ENCODE measurements at regions not wholly inside any gene's neighbourhood (a gene's known extent, or its start where the extent isn't known, plus 50 kb on each side); places are given as distances from the start of the nearest gene placed in this dataset.

DNA sequence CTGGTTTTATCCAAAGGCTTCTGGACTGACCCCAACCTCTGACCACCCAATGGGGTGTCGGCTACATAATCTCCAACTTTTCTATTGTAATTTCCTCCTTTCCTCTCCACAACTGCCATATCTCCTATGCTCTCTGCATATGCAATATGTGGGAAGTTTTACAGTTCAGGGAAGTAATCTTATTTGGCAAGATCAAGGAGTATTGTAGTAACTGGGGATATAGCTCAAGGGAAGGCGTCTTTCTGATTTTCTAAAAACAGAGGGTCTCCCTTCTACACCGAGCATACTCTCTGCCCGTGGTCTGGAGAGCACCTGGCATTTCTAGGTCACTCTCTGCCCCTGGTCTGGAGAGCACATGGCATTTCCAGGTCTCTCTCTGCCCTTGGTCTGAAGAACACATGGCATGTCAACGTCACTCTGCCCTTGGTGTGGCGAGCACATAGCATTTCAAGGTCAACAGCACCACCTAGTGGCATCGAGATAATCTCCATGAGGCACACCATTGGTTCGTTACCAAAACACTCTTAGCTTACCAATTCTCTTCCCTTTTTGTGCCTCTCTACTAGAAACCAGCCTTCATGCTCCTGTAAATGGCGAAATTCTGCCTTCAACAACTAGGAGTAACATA, 616.4 kb upstream of the NUDT12 start:
- TF ChIP-seq POLR2AphosphoS5 (IDR thresholded peaks at IDR 0.05; ENCODE audit: borderline replicate concordance, low read depth, low read length) (no peak), FOXP2 (optimal IDR thresholded peaks at IDR 0.05; ENCODE audit: control extremely low read depth, extremely low read length, insufficient read depth) (no peak), EZH2 (IDR thresholded peaks at IDR 0.05) (no peak)
- no peak for DNase-seq (ENCODE audit: low read depth, low spot score)
- no peak overlapping the region for H3K27ac ChIP-seq
- H3K9me3 ChIP-seq (ENCODE audit: low read depth, low read length): peaks cover 5% of the 10 kb centered on the region; the same call in 1 of the 2 replicates
- no peak overlapping the region for H3K4me3 ChIP-seq
- H3K9ac ChIP-seq (ENCODE audit: insufficient read length): no peak overlapping the region
- H3K36me3 ChIP-seq (ENCODE audit: insufficient read depth, low read length): no peaks in the 10 kb centered on the region

DNA sequence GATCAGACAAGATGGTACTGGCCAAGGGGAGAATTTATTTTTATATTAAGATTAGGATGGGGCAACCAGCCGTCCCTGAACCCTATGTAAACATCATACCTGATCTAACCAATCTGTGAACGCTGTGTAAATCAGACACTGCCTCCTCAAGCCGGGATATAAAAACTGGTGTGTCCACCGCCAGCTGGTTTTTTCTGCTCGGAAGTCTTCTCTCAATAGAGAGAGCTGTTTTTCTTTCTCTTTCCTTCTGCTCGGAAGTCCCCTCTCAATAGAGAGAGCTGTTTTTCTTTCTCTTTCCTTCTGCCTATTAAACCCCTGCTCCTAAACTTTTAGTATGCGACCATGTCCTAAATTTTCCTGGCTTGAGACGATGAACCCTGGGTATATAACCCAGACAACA, 615.5 kb upstream of the NUDT12 start:
- no peak for DNase-seq (ENCODE audit: low read depth, low spot score)
- Histone ChIP-seq H3K9me3 (ENCODE audit: low read depth, low read length) (peaks cover 5% of the 10 kb centered on the region; the same call in 1 of the 2 replicates), H3K4me3 (no peak overlapping the region), H3K9ac (ENCODE audit: insufficient read length) (no peak overlapping the region), H3K27ac (no peak overlapping the region), H3K36me3 (ENCODE audit: insufficient read depth, low read length) (no peaks in the 10 kb centered on the region)
- TF ChIP-seq EZH2 (IDR thresholded peaks at IDR 0.05): no peak
- no peak for TF ChIP-seq FOXP2 (optimal IDR thresholded peaks at IDR 0.05; ENCODE audit: control extremely low read depth, extremely low read length, insufficient read depth)
- no peak for TF ChIP-seq POLR2AphosphoS5 (IDR thresholded peaks at IDR 0.05; ENCODE audit: borderline replicate concordance, low read depth, low read length)

DNA sequence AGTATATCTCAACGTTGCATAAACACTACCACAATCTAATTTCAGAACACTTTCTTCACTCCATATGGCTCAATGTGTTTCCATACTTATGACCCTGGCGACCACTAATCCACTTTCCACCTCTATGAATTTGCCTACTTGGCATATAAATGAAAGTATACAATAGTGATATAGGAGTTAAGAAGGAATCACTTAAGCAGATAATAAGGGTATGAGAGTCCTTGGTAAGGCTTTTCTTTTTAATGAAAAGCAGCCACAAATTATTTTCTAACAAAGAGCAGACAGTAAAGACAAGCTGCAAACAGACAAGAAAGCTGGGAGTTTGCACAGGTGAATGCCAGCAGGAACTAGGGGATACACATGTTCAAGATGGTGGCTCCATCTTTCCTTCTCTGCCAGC, 615.1 kb upstream of the NUDT12 start:
- TF ChIP-seq EZH2 (IDR thresholded peaks at IDR 0.05) (no peak), POLR2AphosphoS5 (IDR thresholded peaks at IDR 0.05; ENCODE audit: borderline replicate concordance, low read depth, low read length) (no peak), FOXP2 (optimal IDR thresholded peaks at IDR 0.05; ENCODE audit: control extremely low read depth, extremely low read length, insufficient read depth) (no peak)
- Histone ChIP-seq H3K9ac (ENCODE audit: insufficient read length) (no peak overlapping the region), H3K27ac (no peak overlapping the region), H3K9me3 (ENCODE audit: low read depth, low read length) (peaks cover 5% of the 10 kb centered on the region; the same call in 1 of the 2 replicates), H3K36me3 (ENCODE audit: insufficient read depth, low read length) (no peaks in the 10 kb centered on the region), H3K4me3 (no peak overlapping the region)
- no peak for DNase-seq (ENCODE audit: low read depth, low spot score)

GRCh38 chr5:104172976-104173375, 610.4 kb upstream of the NUDT12 start:
- H3K9ac ChIP-seq (ENCODE audit: insufficient read length): no peak overlapping the region
- TF ChIP-seq FOXP2 (optimal IDR thresholded peaks at IDR 0.05; ENCODE audit: control extremely low read depth, extremely low read length, insufficient read depth) (no peak), POLR2AphosphoS5 (IDR thresholded peaks at IDR 0.05; ENCODE audit: borderline replicate concordance, low read depth, low read length) (no peak), EZH2 (IDR thresholded peaks at IDR 0.05) (no peak)
- H3K27ac ChIP-seq: no peak overlapping the region
- no peaks in the 10 kb centered on the region for H3K36me3 ChIP-seq (ENCODE audit: insufficient read depth, low read length)
- DNase-seq (ENCODE audit: low read depth, low spot score): no peak
- H3K9me3 ChIP-seq (ENCODE audit: low read depth, low read length): no peaks in the 10 kb centered on the region
- H3K4me3 ChIP-seq: no peak overlapping the region

DNA sequence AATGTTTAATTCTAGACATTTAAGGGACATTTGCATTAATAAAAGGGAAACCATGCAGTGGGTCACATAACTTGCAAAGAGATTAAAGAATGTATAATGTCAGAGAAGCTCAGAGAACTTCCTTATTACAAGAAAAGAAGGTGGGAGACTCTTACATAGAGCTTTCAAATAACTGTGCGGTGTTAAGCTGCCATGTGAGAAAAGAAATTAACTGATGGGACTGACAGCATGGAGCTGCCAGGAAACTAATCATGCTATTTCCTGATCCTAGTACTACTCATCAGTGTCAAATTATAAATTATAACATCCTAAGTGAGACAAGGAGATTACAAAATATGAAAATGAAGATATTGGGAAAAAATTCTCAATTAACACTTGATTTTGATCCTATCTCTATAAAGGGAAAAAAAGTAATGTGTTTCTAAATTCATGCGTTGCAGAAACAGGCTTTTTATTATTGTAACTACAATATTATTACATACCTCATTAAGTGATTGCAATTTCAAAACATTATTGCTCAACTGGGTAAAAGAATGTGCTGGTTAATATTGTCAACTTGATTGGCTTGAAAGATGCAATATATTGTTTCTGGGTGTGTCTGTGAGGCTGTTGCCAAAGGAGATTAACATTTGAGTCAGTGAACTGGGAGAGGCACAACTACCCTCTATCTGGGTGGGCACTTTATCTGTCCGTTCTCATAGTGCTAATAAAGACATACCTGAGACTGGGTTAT, 609.5 kb upstream of the NUDT12 start:
- Histone ChIP-seq H3K4me3 (no peak overlapping the region), H3K36me3 (ENCODE audit: insufficient read depth, low read length) (no peaks in the 10 kb centered on the region), H3K9me3 (ENCODE audit: low read depth, low read length) (no peaks in the 10 kb centered on the region), H3K27ac (no peak overlapping the region), H3K9ac (ENCODE audit: insufficient read length) (no peak overlapping the region)
- DNase-seq (ENCODE audit: low read depth, low spot score): no peak
- TF ChIP-seq EZH2 (IDR thresholded peaks at IDR 0.05) (no peak), POLR2AphosphoS5 (IDR thresholded peaks at IDR 0.05; ENCODE audit: borderline replicate concordance, low read depth, low read length) (no peak), FOXP2 (optimal IDR thresholded peaks at IDR 0.05; ENCODE audit: control extremely low read depth, extremely low read length, insufficient read depth) (no peak)

DNA sequence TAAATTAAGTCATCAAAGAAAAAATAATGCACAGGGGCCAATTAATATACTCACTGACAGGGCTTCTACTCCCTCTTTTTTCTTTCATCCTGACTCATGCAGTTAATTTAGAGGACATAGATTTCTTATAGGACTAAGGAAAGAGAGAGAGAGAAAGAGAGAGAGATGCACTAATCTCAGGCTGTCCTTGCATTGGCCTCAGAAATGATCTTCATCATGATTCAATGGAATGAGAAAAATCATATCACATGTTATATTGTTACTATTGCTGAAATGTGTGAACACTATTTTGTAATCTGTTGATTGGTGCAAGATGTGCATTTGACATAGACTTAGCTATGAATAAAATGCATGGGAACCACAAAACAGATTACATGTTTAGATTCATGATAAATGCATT, 608.3 kb upstream of the NUDT12 start:
- Histone ChIP-seq H3K4me3 (no peak overlapping the region), H3K36me3 (ENCODE audit: insufficient read depth, low read length) (no peaks in the 10 kb centered on the region), H3K9ac (ENCODE audit: insufficient read length) (no peak overlapping the region), H3K27ac (no peak overlapping the region), H3K9me3 (ENCODE audit: low read depth, low read length) (no peaks in the 10 kb centered on the region)
- DNase-seq (ENCODE audit: low read depth, low spot score): no peak
- no peak for TF ChIP-seq FOXP2 (optimal IDR thresholded peaks at IDR 0.05; ENCODE audit: control extremely low read depth, extremely low read length, insufficient read depth)
- TF ChIP-seq POLR2AphosphoS5 (IDR thresholded peaks at IDR 0.05; ENCODE audit: borderline replicate concordance, low read depth, low read length): no peak

GRCh38 chr5:104146652-104147051, 584.1 kb upstream of the NUDT12 start:
- no peak for DNase-seq (ENCODE audit: low read depth, low spot score)
- Histone ChIP-seq H3K4me3 (peak overlapping the region; percentile 23), H3K9ac (ENCODE audit: insufficient read length) (no peak overlapping the region), H3K27ac (peak overlapping the region; percentile 48), H3K9me3 (ENCODE audit: low read depth, low read length) (no peaks in the 10 kb centered on the region), H3K36me3 (ENCODE audit: insufficient read depth, low read length) (no peaks in the 10 kb centered on the region)
- TF ChIP-seq FOXP2 (optimal IDR thresholded peaks at IDR 0.05; ENCODE audit: control extremely low read depth, extremely low read length, insufficient read depth) (no peak), POLR2AphosphoS5 (IDR thresholded peaks at IDR 0.05; ENCODE audit: borderline replicate concordance, low read depth, low read length) (no peak), EZH2 (IDR thresholded peaks at IDR 0.05) (no peak)

DNA sequence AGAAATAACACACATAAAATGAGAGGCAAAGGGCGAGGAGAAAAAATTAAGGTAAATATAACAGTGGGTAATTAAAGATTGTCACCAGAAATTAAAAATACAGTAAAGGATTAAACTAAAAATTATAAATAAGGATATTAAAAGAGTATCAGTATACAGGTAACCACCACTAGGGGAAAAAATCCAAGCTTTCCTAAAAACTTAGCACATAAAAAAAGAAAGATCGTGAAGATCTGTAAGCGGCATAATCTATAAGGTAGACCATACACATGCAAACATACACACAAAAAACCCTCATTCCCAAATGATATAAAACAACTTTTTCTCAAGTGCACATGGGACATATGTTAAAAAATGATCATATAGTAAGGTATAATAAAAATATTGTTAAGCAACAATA, 577.3 kb upstream of the NUDT12 start:
- H3K4me3 ChIP-seq: no peak overlapping the region
- H3K36me3 ChIP-seq (ENCODE audit: insufficient read depth, low read length): no peaks in the 10 kb centered on the region
- no peak overlapping the region for H3K27ac ChIP-seq
- no peak for DNase-seq (ENCODE audit: low read depth, low spot score)
- TF ChIP-seq POLR2AphosphoS5 (IDR thresholded peaks at IDR 0.05; ENCODE audit: borderline replicate concordance, low read depth, low read length) (no peak), EZH2 (IDR thresholded peaks at IDR 0.05) (no peak), FOXP2 (optimal IDR thresholded peaks at IDR 0.05; ENCODE audit: control extremely low read depth, extremely low read length, insufficient read depth) (no peak)
- no peak overlapping the region for H3K9ac ChIP-seq (ENCODE audit: insufficient read length)
- no peaks in the 10 kb centered on the region for H3K9me3 ChIP-seq (ENCODE audit: low read depth, low read length)

Measured in SK-N-MC (cell line).